Transverse colon (tissue), 4 donors: ENCODE measurements at regions not wholly inside any gene's neighbourhood (a gene's known extent, or its start where the extent isn't known, plus 50 kb on each side); places are given as distances from the start of the nearest gene placed in this dataset.

Experiments
- EP300 ChIP-seq: sonication (generic); formaldehyde crosslinking; IDR thresholded peaks from one replicate; pipeline ENCODE4 v1.6.1; 2017; ENCODE audit warnings: antibody characterized with exemption, low read depth
- POLR2A ChIP-seq: fragments of 450-650 bp; IDR thresholded peaks from one replicate; pipeline ENCODE4 v1.6.1; 2016; ENCODE audit warnings: antibody characterized with exemption, mild to moderate bottlenecking, moderate library complexity
- POLR2AphosphoS5 ChIP-seq, 3 donors: sonication (generic); formaldehyde crosslinking; IDR thresholded peaks; one replicate each; pipeline ENCODE4 v1.6.1; 2016; ENCODE audit warnings: antibody characterized with exemption in 3 of 3
- TF ChIP-seq, protein P1 (sequence below), 5 experiments: fragments of 200-600 bp in 3 of 5; fragments of 450-650 bp in 2 of 5; sonication (generic) in 3 of 5; IDR thresholded peaks; 1 replicate in 2 of 5; 2 replicates in 3 of 5; pipeline ENCODE4 v1.5.1; 2016 to 2017; ENCODE audit warnings: antibody characterized with exemption in 5 of 5, inconsistent platforms in 3 of 5, mild to moderate bottlenecking in 2 of 5, moderate library complexity in 1 of 5

DNA sequence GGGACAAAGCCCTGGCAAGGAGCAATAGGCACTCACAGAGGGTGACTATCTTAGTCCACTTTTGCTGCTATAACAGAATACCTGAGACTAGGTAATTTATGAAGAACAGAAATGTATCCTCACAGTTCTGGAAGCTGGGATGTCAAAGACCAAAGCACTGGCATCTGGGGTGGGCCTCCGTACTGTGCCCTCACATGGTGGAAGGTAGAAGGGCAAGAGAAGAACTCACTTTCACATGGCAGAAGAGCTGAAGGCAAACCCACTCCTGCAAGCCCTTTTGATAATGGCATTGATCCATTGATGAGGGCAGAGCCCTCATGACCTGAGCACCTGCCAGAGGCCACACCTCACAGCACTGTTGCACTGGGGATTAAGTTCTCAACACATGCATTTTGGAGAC, 173.4 kb upstream of the C2CD4B start:
- TF ChIP-seq, protein P1, sequence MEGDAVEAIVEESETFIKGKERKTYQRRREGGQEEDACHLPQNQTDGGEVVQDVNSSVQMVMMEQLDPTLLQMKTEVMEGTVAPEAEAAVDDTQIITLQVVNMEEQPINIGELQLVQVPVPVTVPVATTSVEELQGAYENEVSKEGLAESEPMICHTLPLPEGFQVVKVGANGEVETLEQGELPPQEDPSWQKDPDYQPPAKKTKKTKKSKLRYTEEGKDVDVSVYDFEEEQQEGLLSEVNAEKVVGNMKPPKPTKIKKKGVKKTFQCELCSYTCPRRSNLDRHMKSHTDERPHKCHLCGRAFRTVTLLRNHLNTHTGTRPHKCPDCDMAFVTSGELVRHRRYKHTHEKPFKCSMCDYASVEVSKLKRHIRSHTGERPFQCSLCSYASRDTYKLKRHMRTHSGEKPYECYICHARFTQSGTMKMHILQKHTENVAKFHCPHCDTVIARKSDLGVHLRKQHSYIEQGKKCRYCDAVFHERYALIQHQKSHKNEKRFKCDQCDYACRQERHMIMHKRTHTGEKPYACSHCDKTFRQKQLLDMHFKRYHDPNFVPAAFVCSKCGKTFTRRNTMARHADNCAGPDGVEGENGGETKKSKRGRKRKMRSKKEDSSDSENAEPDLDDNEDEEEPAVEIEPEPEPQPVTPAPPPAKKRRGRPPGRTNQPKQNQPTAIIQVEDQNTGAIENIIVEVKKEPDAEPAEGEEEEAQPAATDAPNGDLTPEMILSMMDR (IDR thresholded peaks at IDR 0.05), result no peak
- no peak for TF ChIP-seq POLR2A
- TF ChIP-seq POLR2AphosphoS5 (IDR thresholded peaks at IDR 0.05), result no peak
- no peak for TF ChIP-seq EP300
